ENCODE measurements at regions not wholly inside any gene's neighbourhood (a gene's known extent, or its start where the extent isn't known, plus 50 kb on each side); places are given as distances from the start of the nearest gene placed in this dataset.
"Not testable (repeated sequence)": the region's sequence is repeated elsewhere in the genome, so short reads cannot be mapped to it uniquely, and the experiment has no call there.

- peak; percentile 69 to 88 for DNase-seq
Observed at GRCh38 chr1:64388336-64388735, 81.6 kb upstream of the CACHD1 start.

DNA sequence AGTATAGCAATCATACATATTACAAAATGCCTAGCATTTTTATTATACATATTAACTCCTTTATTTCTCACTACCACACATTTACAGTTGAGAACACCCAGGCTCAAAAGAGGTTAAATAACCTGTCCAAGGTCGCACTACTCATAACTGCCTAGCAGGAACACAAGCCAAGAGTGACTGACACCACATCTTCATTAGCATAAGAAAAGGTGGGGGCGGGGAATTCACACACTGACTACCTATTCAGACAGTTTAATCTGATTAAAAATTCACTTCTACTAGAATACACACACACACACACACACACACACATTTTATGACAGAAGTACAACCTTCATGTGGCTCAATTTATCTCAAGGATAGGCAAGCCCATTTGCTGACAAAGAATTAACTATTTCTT, 77.8 kb upstream of the CACHD1 start:
- DNase-seq: peak in 1 of 2 experiments; percentile 12
- TF ChIP-seq GATA1 (IDR thresholded peaks at IDR 0.05; ENCODE audit: low read depth, low read length) (no peak), POLR2A (IDR thresholded peaks at IDR 0.05; ENCODE audit: low read length) (no peak)

More at GRCh38 chr1:64388336-64388735, 81.6 kb upstream of the CACHD1 start:
- TF ChIP-seq POLR2A (IDR thresholded peaks at IDR 0.05; ENCODE audit: low read length): no peak
- TF ChIP-seq GATA1 (IDR thresholded peaks at IDR 0.05; ENCODE audit: low read depth, low read length): no peak

GRCh38 chr1:64393790-64394189, 76.1 kb upstream of the CACHD1 start:
- TF ChIP-seq POLR2A (IDR thresholded peaks at IDR 0.05; ENCODE audit: low read length): no peak
- no peak for TF ChIP-seq GATA1 (IDR thresholded peaks at IDR 0.05; ENCODE audit: low read depth, low read length)
- no peak for DNase-seq

GRCh38 chr1:64396817-64397216, 73.1 kb upstream of the CACHD1 start:
- DNase-seq: peak; percentile 56 to 66
- TF ChIP-seq POLR2A (IDR thresholded peaks at IDR 0.05; ENCODE audit: low read length) (no peak), GATA1 (IDR thresholded peaks at IDR 0.05; ENCODE audit: low read depth, low read length) (no peak)

DNA sequence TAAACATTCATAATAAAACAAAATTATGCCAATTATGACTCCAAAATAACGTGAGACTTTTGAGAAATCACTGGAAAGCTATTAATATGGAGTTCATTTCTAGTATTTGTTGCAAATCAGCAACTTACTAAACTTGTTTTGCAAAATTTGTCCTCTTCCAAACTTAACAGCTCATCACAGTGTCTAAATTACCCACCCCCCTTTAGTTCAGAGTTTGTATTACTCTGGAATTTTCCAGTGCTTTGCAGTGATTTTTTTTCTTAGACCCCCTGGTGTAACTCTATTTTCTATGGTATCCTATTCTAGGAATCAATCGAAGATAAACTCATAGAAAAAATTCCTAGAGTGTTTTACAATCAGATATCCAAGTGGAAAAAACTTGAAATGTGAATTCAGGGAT, 72.4 kb upstream of the CACHD1 start:
- no peak for TF ChIP-seq POLR2A (IDR thresholded peaks at IDR 0.05; ENCODE audit: low read length)
- TF ChIP-seq GATA1 (IDR thresholded peaks at IDR 0.05; ENCODE audit: low read depth, low read length): no peak
- no peak for DNase-seq

GRCh38 chr1:64398936-64399335, 71.0 kb upstream of the CACHD1 start:
- DNase-seq: no peak
- TF ChIP-seq GATA1 (IDR thresholded peaks at IDR 0.05; ENCODE audit: low read depth, low read length) (no peak), POLR2A (IDR thresholded peaks at IDR 0.05; ENCODE audit: low read length) (no peak)

- no peak for TF ChIP-seq GATA1 (IDR thresholded peaks at IDR 0.05; ENCODE audit: low read depth, low read length)
- TF ChIP-seq POLR2A (IDR thresholded peaks at IDR 0.05; ENCODE audit: low read length): no peak
- DNase-seq: no peak
Observed at GRCh38 chr1:64401285-64401684, 68.6 kb upstream of the CACHD1 start.

DNA sequence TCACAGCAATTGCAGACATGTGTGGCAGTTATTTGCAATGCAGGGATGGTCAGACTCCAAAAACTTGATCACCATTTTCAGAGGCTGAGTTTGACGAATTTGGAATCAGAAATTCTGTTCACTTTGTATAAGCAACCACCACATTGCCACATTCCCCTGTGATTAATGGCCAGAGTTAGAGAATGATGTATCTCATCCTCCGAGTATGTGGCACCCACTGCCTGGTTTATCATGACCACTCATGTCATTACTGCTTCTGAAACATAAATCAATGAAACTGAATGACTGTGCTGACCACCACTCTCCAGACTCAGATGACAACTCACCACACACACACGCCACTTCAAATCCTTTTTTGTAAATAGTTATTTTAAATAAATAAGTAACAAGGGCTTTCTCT, 66.6 kb upstream of the CACHD1 start:
- no peak for DNase-seq
- TF ChIP-seq POLR2A (IDR thresholded peaks at IDR 0.05; ENCODE audit: low read length): no peak
- no peak for TF ChIP-seq GATA1 (IDR thresholded peaks at IDR 0.05; ENCODE audit: low read depth, low read length)

DNA sequence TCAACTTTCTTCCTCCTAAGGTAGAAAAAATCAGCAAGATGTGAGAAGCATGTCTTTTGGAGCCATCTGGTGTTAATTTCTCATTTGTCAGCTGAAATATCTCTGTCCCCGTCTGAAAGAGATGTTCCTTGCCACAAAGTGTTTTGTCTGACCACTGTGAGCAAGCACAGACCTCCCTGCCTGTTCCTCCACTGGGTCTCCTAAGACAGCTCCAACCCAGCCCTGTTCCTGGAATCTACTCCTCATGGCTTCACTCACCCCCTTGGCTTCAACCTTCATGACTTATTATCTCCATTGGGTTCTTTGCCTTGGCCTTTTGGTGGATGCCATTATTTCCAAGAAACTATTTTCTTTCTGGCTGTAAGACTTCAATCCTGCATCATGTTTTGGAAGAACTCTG, 65.7 kb upstream of the CACHD1 start:
- TF ChIP-seq GATA1 (IDR thresholded peaks at IDR 0.05; ENCODE audit: low read depth, low read length) (no peak), POLR2A (IDR thresholded peaks at IDR 0.05; ENCODE audit: low read length) (no peak)
- DNase-seq: no peak

DNA sequence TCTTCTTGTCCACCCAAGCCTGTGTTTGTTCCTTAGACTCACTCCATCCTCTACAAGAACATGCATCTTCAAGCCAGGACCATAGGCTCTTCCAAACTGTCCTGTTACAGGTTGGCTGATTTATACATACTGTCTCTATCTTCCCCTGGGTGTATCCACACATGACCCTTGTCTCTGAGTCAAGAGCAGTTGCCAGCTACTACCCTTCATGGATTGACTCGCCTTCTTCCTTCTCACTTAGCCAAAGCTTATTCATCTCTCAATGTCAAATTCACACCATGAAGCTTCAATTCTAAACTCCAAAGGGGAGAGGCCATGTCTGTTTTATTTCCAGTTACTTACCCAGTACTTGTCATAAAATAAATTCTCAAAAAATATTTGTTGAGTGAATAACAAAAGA, 64.1 kb upstream of the CACHD1 start:
- DNase-seq: no peak
- TF ChIP-seq GATA1 (IDR thresholded peaks at IDR 0.05; ENCODE audit: low read depth, low read length) (no peak), POLR2A (IDR thresholded peaks at IDR 0.05; ENCODE audit: low read length) (no peak)

DNA sequence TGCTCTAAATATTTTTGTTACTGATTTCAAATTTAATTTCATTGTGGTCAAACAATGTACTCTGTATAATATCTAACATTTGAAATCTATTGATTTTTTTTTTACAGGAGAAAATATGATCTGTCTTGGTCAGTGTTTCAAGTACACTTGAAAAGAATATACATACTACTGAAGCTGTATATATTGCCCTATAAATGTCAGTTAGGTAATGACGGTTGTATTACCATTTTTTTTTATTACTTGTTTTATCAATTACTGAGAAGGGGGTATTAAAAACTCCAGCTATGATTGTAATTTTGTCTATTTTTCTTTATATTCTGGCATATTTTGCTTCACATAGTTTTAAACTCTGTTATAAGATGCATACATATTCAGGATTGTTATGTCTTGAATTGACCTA, 59.7 kb upstream of the CACHD1 start:
- TF ChIP-seq GATA1 (IDR thresholded peaks at IDR 0.05; ENCODE audit: low read depth, low read length) (no peak), POLR2A (IDR thresholded peaks at IDR 0.05; ENCODE audit: low read length) (no peak)

GRCh38 chr1:64414855-64415546, 54.9 kb upstream of the CACHD1 start:
- DNase-seq: not testable (repeated sequence)

More for the DNA sequence above, 59.7 kb upstream of the CACHD1 start:
- DNase-seq: no peak

DNA sequence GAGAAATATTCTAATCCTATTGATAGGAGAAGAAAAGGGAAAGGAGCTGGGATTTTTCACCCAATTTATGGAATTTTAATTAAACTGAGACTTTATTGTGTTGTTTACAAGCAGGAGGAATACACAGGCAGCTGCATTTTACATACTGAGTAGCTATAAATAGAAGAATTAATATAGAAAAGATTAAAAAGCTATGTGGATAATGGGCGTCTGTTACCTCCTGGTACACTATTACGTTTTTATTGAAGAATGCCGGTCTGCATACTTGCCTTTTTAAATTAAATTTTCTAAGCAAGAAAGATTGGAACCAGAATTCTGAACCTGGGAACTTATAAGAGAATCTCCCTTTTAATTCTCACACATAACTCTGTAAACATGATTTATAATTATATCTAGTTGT, 52.1 kb upstream of the CACHD1 start:
- TF ChIP-seq GATA1 (IDR thresholded peaks at IDR 0.05; ENCODE audit: low read depth, low read length): no peak

More for the DNA sequence above, 52.1 kb upstream of the CACHD1 start:
- DNase-seq: no peak
